ENCODE measurements at regions not wholly inside any gene's neighbourhood (a gene's known extent, or its start where the extent isn't known, plus 50 kb on each side); places are given as distances from the start of the nearest gene placed in this dataset.

DNA sequence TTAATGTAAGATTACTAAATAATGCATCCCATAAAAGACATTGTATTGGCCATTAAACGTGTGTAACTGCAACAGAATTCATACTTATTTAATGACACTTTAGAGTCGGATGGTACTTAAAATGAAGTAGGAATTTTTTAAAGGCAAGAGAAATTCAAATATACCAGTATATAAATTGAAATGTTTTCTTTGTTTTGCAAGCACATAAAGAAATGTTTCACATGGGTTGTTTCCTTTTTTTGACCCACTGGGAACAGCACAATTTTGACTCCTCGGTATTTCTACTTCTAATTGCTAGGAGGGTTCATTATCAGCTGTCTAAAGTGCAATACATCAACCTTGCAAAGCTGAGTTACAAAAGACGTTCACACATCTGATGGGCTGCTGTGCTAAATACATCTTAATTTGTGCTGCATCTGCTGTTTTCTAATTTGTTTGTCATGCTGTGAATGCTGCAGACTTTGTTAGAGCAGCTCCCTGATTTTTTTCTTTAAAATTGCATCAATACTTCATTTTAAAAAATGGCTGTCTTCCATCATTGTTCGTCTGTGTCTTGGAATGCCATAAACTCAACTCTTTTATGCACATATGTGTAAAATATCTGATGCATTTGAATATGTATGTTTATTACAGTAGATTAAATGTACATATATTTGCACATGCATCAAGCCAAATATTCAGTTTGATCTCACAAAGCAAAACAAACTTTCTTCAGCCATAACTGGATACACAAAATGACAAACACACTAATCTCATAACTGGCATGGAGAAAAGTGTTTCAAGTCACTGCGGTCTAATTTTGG, 454.0 kb upstream of the GRAMD2B start:
- TF ChIP-seq POLR2A (IDR thresholded peaks at IDR 0.05): no peak
- TF ChIP-seq, protein P1, sequence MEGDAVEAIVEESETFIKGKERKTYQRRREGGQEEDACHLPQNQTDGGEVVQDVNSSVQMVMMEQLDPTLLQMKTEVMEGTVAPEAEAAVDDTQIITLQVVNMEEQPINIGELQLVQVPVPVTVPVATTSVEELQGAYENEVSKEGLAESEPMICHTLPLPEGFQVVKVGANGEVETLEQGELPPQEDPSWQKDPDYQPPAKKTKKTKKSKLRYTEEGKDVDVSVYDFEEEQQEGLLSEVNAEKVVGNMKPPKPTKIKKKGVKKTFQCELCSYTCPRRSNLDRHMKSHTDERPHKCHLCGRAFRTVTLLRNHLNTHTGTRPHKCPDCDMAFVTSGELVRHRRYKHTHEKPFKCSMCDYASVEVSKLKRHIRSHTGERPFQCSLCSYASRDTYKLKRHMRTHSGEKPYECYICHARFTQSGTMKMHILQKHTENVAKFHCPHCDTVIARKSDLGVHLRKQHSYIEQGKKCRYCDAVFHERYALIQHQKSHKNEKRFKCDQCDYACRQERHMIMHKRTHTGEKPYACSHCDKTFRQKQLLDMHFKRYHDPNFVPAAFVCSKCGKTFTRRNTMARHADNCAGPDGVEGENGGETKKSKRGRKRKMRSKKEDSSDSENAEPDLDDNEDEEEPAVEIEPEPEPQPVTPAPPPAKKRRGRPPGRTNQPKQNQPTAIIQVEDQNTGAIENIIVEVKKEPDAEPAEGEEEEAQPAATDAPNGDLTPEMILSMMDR (IDR thresholded peaks at IDR 0.05): no peak
